Natural killer cell (primary cell): ENCODE measurements at regions not wholly inside any gene's neighbourhood (a gene's known extent, or its start where the extent isn't known, plus 50 kb on each side); places are given as distances from the start of the nearest gene placed in this dataset.

Source experiments
- ATAC-seq, 3 donors: fragments of 150-1000 bp in 2 of 3; fragments of 200-7000 bp in 1 of 3; cut with Tn5 transposase; 1 replicate in 1 of 3; 2 replicates in 2 of 3; pipeline ENCODE4 v1.10.0; 2021; ENCODE audit warnings: mild to moderate bottlenecking in 2 of 3, moderate library complexity in 2 of 3
- DNase-seq, 2 donors: peaks; one replicate each; pipeline versions ENCODE4 v3.0.0 to v3.0.0-alpha.2; 2013 to 2021; ENCODE audit warnings: mixed read lengths in 1 of 2
- H3K27ac ChIP-seq: one replicate; pipeline ENCODE4 v1.5.1; 2013; ENCODE audit warnings: mild to moderate bottlenecking, low read length
- H3K27me3 ChIP-seq: one replicate; pipeline ENCODE4 v1.6.1; 2013; ENCODE audit warnings: low read length; ENCODE audit not compliant: control insufficient read depth, insufficient read depth
- H3K36me3 ChIP-seq: one replicate; pipeline ENCODE4 v1.6.1; 2013; ENCODE audit warnings: low read length; ENCODE audit not compliant: control insufficient read depth, insufficient read depth
- H3K4me1 ChIP-seq: one replicate; pipeline ENCODE4 v1.6.1; 2013; ENCODE audit warnings: low read length; ENCODE audit not compliant: control insufficient read depth, insufficient read depth
- H3K4me3 ChIP-seq: one replicate; pipeline ENCODE4 v1.5.1; 2013; ENCODE audit warnings: low read length
- H3K9me3 ChIP-seq: one replicate; pipeline ENCODE4 v1.6.1; 2013; ENCODE audit warnings: low read length; ENCODE audit not compliant: control insufficient read depth, insufficient read depth
- H3K27ac Mint-ChIP-seq, 2 donors: one replicate each; pipeline ENCODE4 v1.8.0; 2022; ENCODE audit warnings: mild to moderate bottlenecking in 2 of 2, mixed read lengths in 2 of 2, moderate library complexity in 1 of 2
- H3K27me3 Mint-ChIP-seq, 2 donors: one replicate each; pipeline ENCODE4 v1.8.0; 2022; ENCODE audit warnings: low read depth in 2 of 2, mixed read lengths in 2 of 2
- H3K36me3 Mint-ChIP-seq: one replicate; pipeline ENCODE4 v1.8.0; 2022; ENCODE audit warnings: mixed read lengths
- H3K4me1 Mint-ChIP-seq, 2 donors: one replicate each; pipeline ENCODE4 v1.8.0; 2022; ENCODE audit warnings: mixed read lengths in 2 of 2
- H3K4me3 Mint-ChIP-seq: one replicate; pipeline ENCODE4 v1.8.0; 2022; ENCODE audit warnings: mild to moderate bottlenecking, moderate library complexity, mixed read lengths
- H3K9me3 Mint-ChIP-seq, 2 donors: one replicate each; pipeline ENCODE4 v1.8.0; 2022; ENCODE audit warnings: mixed read lengths in 2 of 2
- WGBS: methylation state at CpG from one replicate; pipeline ENCODE4 v1.1.7; 2013; ENCODE audit warnings: missing lambda C conversion rate; ENCODE audit not compliant: insufficient coverage; 5-methylcytosine and 5-hydroxymethylcytosine counted together
- intact Hi-C: fragments of 100-400 bp; cut with micrococcal nuclease; formaldehyde crosslinking; loops from one replicate; pipeline ENCODE4 v1.14.2; 2022
- TF ChIP-seq, protein P1 (sequence below): fragments of 200-600 bp; IDR thresholded peaks from one replicate; pipeline ENCODE4 v1.8.0; 2022; ENCODE audit warnings: antibody characterized with exemption

DNA sequence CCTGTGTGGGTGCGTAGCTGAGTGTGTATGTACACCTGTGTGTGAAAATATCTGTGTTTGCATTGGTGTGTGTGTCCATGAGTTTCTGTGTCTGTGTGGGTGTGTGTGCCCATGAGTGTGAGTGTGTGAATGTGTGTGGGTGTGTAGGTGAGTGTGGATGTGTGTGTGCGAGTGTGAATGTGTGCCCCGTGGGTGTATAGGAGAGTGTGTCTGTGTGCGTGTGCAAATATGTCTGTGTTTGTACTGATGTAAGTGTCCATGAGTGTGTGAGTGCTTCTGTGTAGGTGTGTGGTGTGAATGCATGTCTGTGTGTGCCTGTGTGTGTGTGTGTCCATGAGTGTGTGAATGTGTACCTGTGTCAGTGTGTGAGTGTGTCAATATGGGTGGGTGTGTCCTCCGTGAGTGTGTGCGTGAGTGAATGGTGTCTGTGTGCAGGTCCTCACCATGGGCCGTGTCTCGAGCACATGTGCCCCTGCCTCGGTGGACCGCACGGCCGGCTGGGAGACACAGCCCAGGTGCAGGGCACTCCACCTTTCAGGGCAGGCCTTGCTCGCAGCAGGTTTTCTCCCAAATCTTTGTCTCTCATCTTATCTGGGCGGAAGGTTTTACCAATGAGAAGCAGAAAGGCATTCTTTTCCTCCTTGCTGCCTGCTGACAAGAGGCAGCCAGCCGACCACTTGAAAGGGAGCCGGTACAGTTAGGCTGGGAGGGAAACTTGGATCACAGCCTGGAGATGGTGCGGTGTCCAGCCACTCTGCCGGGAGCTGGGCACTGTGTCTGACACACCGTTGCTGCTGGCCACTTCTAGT lies 107.1 kb upstream of the FAM20C start:
- intact Hi-C loops = no loop called here
- DNase-seq (no peak), ATAC-seq (no peak)
- no peaks in the 10 kb centered on the region for H3K9me3 ChIP-seq
- Mint-ChIP-seq H3K27me3 (no peaks in the 10 kb centered on the region), H3K36me3 (no peaks in the 10 kb centered on the region), H3K27ac (no peak overlapping the region), H3K9me3 (no peaks in the 10 kb centered on the region), H3K4me3 (no peak overlapping the region), H3K4me1 (peaks cover 0 to 15% of the 10 kb centered on the region in 2 donors)
- 87% methylated on average over 19 of the region's 19 CpGs for WGBS
- no peak overlapping the region for H3K4me3 ChIP-seq
- H3K27me3 ChIP-seq = no peaks in the 10 kb centered on the region
- no peaks in the 10 kb centered on the region for H3K36me3 ChIP-seq
- peaks cover 13% of the 10 kb centered on the region for H3K4me1 ChIP-seq
- TF ChIP-seq, protein P1, sequence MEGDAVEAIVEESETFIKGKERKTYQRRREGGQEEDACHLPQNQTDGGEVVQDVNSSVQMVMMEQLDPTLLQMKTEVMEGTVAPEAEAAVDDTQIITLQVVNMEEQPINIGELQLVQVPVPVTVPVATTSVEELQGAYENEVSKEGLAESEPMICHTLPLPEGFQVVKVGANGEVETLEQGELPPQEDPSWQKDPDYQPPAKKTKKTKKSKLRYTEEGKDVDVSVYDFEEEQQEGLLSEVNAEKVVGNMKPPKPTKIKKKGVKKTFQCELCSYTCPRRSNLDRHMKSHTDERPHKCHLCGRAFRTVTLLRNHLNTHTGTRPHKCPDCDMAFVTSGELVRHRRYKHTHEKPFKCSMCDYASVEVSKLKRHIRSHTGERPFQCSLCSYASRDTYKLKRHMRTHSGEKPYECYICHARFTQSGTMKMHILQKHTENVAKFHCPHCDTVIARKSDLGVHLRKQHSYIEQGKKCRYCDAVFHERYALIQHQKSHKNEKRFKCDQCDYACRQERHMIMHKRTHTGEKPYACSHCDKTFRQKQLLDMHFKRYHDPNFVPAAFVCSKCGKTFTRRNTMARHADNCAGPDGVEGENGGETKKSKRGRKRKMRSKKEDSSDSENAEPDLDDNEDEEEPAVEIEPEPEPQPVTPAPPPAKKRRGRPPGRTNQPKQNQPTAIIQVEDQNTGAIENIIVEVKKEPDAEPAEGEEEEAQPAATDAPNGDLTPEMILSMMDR = no peak
- no peak overlapping the region for H3K27ac ChIP-seq

DNA sequence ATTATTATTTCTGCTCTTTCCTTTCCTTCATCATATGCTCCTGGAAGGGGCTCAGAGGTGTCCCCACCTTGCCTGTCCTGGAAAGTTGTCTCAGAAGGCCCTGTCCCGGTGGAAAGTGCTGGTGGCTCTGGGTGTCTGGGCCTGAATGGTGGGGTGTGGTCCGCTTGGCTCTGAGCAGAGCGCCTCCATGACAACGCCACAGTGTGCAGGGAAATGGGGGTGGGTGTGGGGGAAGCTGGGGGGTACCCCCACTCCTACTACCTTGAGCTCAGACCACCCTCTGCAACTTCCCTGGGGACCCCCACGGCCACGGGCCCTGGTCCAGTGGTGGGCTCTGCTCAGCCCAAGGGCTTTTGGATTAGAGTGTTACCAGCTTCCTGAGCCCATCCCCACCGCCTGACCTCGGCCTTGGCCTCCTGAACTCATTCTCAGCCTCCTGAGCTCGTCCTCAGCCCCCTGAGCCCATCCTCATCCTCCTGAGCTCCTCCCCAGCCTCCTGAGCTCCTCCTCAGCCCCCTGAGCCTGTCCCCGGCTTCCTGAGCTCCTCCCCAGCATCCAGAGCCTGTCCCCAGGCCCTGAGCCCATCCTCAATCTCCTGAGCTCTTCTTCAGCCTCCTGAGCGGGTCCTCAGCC lies 106.4 kb upstream of the FAM20C start:
- Histone ChIP-seq H3K4me1 (peaks cover 18% of the 10 kb centered on the region), H3K9me3 (no peaks in the 10 kb centered on the region), H3K27ac (no peak overlapping the region), H3K27me3 (no peaks in the 10 kb centered on the region), H3K36me3 (no peaks in the 10 kb centered on the region), H3K4me3 (no peak overlapping the region)
- H3K27ac Mint-ChIP-seq = no peak overlapping the region
- TF ChIP-seq, protein P1 = no peak
- no peak overlapping the region for H3K4me3 Mint-ChIP-seq
- H3K36me3 Mint-ChIP-seq = no peaks in the 10 kb centered on the region
- intact Hi-C loops = no loop called here
- no peaks in the 10 kb centered on the region for H3K9me3 Mint-ChIP-seq
- 79% methylated on average over 8 of the region's 11 CpGs for WGBS
- no peaks in the 10 kb centered on the region for H3K27me3 Mint-ChIP-seq
- DNase-seq (no peak), ATAC-seq (no peak)
- peaks cover 0 to 21% of the 10 kb centered on the region in 2 donors for H3K4me1 Mint-ChIP-seq

- H3K4me1 Mint-ChIP-seq = peaks cover 0 to 23% of the 10 kb centered on the region in 2 donors
- 84% methylated on average over 7 of the region's 7 CpGs for WGBS
- peaks cover 18% of the 10 kb centered on the region for H3K4me1 ChIP-seq
- no peak overlapping the region for H3K27ac ChIP-seq
- no peaks in the 10 kb centered on the region for H3K36me3 ChIP-seq
- TF ChIP-seq, protein P1 = no peak
- intact Hi-C loops = no loop called here
- H3K36me3 Mint-ChIP-seq = no peaks in the 10 kb centered on the region
- H3K9me3 ChIP-seq = no peaks in the 10 kb centered on the region
- H3K4me3 Mint-ChIP-seq = no peak overlapping the region
- H3K27ac Mint-ChIP-seq = no peak overlapping the region
- no peak for DNase-seq
- H3K9me3 Mint-ChIP-seq = no peaks in the 10 kb centered on the region
- no peak overlapping the region for H3K4me3 ChIP-seq
- H3K27me3 Mint-ChIP-seq = no peaks in the 10 kb centered on the region
- ATAC-seq = no peak
- no peaks in the 10 kb centered on the region for H3K27me3 ChIP-seq
These were observed 105.7 kb upstream of the FAM20C start for GRCh38 chr7:86629-87028.
